ENCODE measurements at regions not wholly inside any gene's neighbourhood (a gene's known extent, or its start where the extent isn't known, plus 50 kb on each side); places are given as distances from the start of the nearest gene placed in this dataset.
"Not testable (repeated sequence)": the region's sequence is repeated elsewhere in the genome, so short reads cannot be mapped to it uniquely, and the experiment has no call there.

GRCh38 chr17:77037943-77038342 lies 102.8 kb upstream of the SEC14L1 start:
- no peak for DNase-seq (ENCODE audit: low spot score)

GRCh38 chr17:77038884-77039555 lies 101.7 kb upstream of the SEC14L1 start:
- DNase-seq (ENCODE audit: low spot score): no peak

DNA sequence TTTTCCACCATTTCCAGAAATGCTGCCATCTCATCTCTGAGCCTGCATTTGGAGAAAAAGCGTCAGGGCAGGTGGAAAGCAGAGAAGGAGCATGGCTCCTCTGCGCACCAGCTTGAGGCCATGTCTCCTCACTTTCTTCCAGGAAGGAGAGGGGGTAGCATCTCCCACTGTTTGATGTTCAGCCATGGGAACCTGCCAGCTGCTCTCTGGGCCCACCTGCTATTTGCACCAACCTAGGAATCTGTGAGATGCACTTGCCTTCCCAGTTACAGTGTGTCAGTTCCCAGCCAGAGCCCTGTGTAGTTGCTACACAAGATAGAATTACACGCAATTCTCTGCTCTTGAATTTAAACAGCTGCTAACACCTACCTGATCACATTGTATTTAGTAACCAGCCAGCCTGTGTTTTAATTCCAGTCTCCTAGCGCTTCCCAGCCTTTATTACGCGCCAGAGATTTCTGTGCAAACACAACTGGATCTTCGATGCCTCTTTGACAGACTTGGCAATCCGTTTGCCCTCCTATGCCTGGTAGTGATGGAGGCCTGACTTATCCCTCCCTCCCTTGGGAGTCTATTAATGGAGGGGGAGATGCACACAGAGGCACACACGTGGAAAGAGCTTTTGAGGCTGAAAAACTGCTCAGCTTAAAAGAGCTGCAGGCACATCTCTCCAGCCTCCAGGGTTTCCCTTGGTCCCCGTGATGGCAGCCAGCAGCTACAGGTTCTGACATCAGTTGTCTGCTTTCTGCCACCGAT lies 98.1 kb upstream of the SEC14L1 start:
- no peak for DNase-seq (ENCODE audit: low spot score)

DNA sequence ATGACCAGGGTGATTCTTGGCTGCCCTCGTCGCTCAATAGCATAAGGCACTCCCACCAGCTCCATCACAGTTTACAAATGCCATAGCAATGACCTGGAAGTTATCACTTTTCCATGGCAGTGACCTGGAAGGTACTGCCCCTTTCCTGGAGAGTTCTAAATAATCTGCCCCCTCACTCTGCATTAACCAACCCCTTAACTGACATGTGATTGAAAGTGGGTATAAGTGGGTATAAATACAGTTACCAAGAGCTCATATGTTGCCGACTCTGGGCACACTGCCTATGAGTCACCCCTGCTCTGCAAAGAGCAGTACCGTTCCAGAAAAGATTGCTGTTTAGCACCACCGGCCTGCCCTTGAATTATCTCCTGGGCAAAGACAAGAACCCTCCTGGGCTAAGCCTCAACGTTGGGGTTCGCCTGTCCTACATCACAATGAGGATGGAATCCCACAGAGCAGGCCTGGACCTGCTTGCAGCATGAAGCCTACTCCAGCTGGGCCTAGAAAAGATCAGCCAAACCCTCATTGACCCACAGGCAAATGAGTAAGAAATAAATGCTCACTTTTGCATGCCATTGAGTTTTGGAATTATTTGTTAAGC lies 95.2 kb upstream of the SEC14L1 start:
- DNase-seq (ENCODE audit: low spot score): peak; percentile 54

GRCh38 chr17:77049440-77049839 lies 91.3 kb upstream of the SEC14L1 start:
- DNase-seq (ENCODE audit: low spot score): peak; percentile 22

DNA sequence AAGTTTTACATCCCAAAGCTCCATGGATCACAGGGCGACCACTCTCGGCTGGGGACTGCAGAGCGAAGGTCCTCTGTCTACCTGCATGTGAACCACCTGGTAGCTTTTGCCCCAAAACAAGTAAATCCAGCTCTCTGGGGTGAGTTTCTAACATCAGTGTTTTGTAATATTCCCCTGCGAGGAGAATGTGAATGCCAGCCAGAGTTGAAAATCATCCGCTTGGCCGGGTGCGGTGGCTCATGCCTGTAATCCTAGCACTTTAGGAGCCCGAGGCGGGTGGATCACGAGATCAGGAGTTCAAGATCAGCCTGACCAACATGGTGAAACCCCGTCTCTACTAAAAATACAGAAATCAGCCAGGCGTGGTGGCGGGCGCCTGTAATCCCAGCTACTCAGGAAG lies 89.9 kb upstream of the SEC14L1 start:
- DNase-seq (ENCODE audit: low spot score): not testable (repeated sequence)

DNA sequence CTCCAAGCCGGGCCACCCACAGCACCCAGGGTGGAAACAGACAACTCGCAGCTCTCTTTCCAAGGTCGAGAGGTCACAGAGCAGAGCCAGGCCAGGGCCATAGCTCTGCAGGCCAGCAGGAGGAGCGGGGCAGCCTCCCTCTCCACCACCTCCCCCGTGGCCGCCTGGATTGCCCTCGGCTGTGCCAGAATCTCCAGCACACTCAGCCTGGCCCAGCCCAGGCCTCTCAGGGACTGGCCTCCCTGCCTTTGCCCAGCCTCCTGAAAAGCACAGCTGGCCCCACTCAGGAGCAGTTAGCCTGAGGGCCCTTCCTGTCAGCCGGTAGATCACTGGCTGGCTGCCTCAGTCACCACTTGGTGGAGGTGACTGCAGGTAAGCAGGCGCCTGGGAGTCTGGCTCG lies 85.8 kb upstream of the SEC14L1 start:
- no peak for DNase-seq (ENCODE audit: low spot score)

DNA sequence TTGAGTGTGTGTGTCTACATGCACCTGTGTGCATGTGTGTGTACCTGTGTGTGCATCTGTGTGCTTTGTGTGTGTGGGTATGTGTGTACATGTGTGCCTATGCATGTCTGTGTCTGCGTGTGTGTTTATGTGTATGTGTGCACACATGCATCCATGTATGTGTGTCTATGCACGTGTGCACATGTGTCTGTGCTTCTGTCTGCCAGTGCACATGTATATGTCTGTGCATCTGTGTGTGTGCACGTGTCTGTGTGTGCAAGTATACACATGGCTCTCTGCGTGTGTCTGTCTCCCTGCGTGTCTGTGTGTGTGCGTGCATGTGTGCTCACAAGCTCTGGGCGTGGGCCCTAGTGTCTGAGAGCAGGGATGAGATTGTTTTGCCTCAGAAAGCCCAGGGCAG lies 85.3 kb upstream of the SEC14L1 start:
- DNase-seq (ENCODE audit: low spot score): no peak

DNA sequence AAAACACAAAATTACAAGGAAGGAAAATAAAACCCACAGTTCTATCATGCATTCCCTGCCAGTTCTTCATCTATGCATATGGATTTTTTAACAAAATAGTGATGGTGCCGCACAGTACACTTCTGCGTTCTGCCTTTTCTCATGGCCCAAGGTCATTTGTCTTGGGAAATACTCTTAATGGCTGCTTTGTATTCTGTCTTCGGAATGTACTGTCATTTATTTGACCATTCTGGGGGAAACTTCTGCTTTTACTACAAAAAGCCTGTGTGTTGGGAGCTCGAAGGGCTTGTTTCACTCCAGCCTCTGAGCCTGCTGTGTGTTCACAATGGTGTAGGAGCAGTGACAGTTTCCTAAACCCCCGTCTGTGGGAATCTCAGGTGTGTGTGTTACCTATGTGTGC lies 82.8 kb upstream of the SEC14L1 start:
- DNase-seq (ENCODE audit: low spot score): no peak

- no peak for DNase-seq (ENCODE audit: low spot score)
These were observed 79.1 kb upstream of the SEC14L1 start for GRCh38 chr17:77061669-77062068.

DNA sequence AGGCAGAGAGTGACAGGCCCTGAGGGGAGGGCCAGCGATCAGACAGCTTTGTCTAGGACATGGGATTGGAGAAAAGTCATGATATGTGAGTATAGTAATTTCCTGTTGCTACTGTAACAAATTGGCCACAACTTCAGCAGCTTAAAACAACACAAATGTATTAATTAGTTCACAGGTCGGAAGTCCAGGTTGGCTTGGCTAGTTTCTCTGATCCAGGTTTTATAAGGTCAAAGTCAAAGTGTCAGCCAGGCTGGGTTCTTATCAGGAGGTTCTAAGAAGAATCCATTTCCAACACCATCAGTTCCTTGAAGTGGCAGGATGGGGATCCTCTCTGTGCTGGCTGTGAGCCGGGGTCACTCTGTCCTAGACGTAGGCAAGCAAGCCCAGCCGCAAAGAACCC lies 76.2 kb upstream of the SEC14L1 start:
- no peak for DNase-seq (ENCODE audit: low spot score)

DNA sequence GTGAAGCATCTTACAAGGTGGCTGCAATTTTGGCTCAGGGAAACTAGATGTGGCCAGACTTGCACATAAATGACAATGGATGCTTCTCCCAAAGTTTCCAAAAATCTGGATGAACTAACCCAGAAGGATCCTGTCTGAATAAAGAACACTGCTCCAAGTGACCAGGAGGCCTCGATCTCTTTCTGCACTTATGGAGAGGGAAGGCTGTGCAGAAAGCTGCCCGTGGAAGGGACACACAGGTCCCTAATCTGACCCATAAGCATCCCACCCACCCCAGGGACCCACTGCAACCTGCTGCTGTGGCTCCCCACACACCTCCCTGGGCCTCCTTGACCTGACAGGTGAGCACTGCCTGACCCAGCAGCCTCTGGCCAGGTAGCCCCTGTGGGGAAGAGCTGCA lies 74.6 kb upstream of the SEC14L1 start:
- no peak for DNase-seq (ENCODE audit: low spot score)

GRCh38 chr17:77066726-77067409 lies 73.9 kb upstream of the SEC14L1 start:
- DNase-seq (ENCODE audit: low spot score): peak; percentile 71

DNA sequence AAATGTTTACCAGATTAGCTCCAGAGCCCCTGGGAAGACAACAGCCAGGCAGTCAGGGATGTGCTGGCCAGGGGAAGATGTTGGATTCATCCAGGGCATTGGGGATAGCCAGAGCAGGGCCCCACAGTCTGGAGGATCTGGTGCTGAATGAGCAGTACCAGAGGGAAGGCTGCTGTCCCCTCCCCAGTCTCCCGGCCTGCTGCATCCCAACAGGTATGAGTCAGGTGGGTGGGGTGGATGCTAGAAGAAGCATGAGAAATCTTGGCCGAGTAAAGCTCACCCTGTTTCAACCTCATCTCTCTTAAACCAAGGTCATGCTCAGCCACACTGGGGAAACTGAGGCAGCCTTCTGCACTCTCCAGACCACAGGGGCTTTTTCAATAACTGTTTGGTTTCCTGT lies 71.9 kb upstream of the SEC14L1 start:
- no peak for DNase-seq (ENCODE audit: low spot score)

- DNase-seq (ENCODE audit: low spot score): no peak
These were observed 69.9 kb upstream of the SEC14L1 start for GRCh38 chr17:77070888-77071279.

DNA sequence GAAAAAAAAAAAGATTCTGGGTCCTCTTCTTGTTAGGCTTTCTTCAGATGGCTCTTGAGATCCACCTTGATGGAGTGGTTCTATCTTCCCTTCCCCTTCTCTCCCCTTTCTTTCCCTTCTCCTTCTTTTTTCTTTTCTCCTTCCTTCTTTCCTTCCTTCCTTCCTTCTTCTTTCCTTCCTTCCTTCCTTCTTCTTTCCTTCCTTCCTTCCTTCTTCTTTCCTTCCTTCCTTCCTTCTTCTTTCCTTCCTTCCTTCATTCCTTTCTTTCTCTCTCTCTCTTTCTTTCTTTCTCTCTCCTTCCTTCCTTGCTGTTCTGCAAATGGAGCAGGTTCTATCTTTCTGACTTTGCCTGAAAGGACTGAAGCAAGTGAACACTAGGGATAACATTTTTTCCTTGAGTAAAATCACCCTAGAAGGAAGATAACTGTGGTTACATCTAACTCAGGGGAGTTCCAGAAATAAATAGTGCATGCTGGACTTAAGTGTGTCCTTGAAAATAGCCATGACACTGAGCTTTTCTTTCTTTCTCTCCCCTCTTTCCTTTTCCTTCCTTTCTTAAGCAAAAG lies 68.8 kb upstream of the SEC14L1 start:
- no peak for DNase-seq (ENCODE audit: low spot score)

- DNase-seq (ENCODE audit: low spot score): no peak
These were observed 68.1 kb upstream of the SEC14L1 start for GRCh38 chr17:77072670-77073069.

DNA sequence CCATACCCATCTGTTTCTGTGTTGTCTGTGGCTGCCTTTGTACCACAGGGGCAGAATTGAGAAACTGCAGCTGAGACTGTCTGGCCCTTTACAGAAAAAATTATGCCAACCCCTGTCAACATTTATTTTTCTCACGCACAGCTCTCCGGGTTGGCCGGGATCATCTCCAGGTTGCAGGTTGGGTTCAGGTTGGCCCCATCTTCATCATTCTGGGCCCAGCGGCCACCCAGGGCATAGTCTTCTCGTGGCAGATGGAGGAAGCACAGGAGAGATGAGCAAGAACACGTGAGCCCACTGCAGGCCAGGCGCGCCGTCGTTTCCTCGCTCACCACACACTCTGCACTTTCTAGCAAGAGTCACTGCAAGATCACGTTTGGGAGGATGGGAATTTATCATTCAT lies 66.1 kb upstream of the SEC14L1 start:
- DNase-seq (ENCODE audit: low spot score): no peak

DNA sequence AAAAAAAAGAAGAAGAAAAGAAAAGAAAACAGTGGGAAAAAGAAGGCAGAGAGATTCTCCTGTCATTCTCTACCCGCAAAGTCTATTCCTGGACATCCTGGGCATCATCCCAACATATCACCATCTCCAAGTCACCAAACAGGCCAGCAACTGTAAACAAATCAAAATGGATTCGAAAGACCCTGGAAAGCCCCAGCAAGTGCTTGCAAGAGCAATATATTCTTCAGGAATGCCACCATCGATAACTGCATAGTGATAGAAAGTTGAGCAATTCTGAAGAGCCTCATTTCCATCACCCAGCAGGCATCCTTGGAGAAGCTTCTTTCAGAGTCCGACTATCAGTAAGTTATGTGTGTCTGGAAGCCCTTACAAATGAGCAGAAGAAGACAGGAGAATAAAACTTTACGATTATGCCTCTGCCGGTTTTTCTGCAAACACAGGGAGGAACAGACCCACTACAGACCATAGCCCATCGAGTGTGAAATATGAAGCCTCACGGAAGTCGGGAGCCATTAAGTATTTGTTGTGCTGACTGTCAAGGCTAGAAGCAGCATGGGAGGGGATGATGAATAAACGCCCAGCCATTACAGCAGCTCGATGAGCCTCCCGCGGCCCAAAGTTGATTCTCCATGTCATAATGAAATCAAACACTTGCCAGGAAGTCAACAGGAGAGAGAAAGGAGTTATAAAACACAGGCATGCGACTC lies 64.5 kb upstream of the SEC14L1 start:
- no peak for DNase-seq (ENCODE audit: low spot score)

DNA sequence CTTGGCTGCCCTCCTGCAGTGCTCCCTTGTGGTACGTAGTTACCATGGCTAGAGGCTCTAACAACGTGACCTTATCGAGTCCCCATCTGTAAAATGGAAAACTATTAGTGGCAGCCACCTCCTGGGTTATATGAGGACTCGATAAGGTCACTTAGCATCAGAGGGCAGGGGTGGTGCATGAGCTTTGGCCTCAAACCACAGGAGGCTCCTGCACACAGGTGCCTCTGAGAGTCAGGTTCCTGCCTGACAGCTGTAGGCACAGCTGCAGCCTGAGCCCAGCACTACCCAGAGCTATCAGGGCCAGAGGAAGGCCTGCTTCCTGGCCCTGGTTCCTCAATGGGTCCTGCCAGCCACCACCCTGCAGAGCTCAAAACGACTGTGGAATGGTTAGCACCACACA lies 57.2 kb upstream of the SEC14L1 start:
- DNase-seq (ENCODE audit: low spot score): no peak

DNA sequence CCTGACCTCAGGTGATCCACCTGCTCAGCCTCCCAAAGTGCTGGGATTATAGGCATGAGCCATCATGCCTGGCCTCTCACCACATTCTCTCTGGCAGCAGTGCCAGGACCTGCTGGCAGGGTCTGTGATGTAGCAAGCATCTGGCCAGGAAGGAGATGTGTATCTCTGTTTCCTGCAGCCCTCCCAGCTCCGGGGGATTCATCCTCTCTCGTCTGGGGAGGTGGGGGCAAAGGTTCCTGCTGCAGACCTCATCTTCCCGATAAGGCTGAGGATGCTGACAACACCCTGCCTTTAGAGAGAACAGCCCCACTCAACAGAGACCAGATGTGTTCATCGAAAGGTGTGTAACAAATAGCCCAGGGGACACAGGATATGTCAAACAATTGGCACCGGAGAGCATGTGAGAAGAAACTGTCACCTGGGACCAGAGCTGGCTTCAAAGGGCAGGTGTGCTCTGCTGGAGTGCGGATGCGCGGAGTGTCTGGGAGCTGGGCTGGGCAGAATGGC lies 54.8 kb upstream of the SEC14L1 start:
- no peak for DNase-seq (ENCODE audit: low spot score)

All from Ammon's horn (tissue), 1 donor.